OCI-LY1 (cell line): ENCODE measurements at regions not wholly inside any gene's neighbourhood (a gene's known extent, or its start where the extent isn't known, plus 50 kb on each side); places are given as distances from the start of the nearest gene placed in this dataset.

Experiments
- H2AFZ ChIP-seq: fragments of 200-600 bp; sonication (generic), shearing (Covaris generic); 2 replicates; pipeline ENCODE4 v1.6.0; 2014; ENCODE audit warnings: antibody characterized with exemption, mild to moderate bottlenecking, low read length
- H3F3A ChIP-seq: fragments of 200-600 bp; sonication (generic), shearing (Covaris generic); 2 replicates; pipeline ENCODE4 v1.6.0; 2014; ENCODE audit warnings: mild to moderate bottlenecking, antibody characterized with exemption, low read length, moderate library complexity; ENCODE audit not compliant: insufficient read depth
- H3K27ac ChIP-seq: fragments of 200-600 bp; sonication (generic); 2 replicates; pipeline ENCODE4 v1.5.1; 2014; ENCODE audit warnings: low read length, mixed run types, mild to moderate bottlenecking, low read depth; ENCODE audit not compliant: poor library complexity, severe bottlenecking
- H3K27me3 ChIP-seq: fragments of 200-600 bp; sonication (generic); 2 replicates; pipeline ENCODE4 v1.6.0; 2014; ENCODE audit warnings: antibody characterized with exemption, mild to moderate bottlenecking, low read length, moderate library complexity; ENCODE audit not compliant: insufficient read depth
- H3K36me3 ChIP-seq: fragments of 200-600 bp; sonication (generic); 2 replicates; pipeline ENCODE4 v1.6.1; 2014; ENCODE audit warnings: mild to moderate bottlenecking, antibody characterized with exemption, low read length, moderate library complexity, mixed read lengths; ENCODE audit not compliant: insufficient read depth
- H3K4me1 ChIP-seq: fragments of 200-600 bp; sonication (generic); 2 replicates; pipeline ENCODE4 v1.5.1; 2014; ENCODE audit warnings: mild to moderate bottlenecking, low read length, moderate library complexity; ENCODE audit not compliant: insufficient read depth, severe bottlenecking
- H3K4me2 ChIP-seq: fragments of 200-600 bp; sonication (generic), shearing (Covaris generic); 2 replicates; pipeline ENCODE4 v1.6.1; 2014; ENCODE audit warnings: low read length
- H3K4me3 ChIP-seq: fragments of 200-600 bp; sonication (generic); 2 replicates; pipeline ENCODE4 v1.5.1; 2014; ENCODE audit warnings: low read length, low read depth, mild to moderate bottlenecking, mixed read lengths; ENCODE audit not compliant: poor library complexity, severe bottlenecking
- H3K79me2 ChIP-seq: fragments of 200-600 bp; shearing (Covaris generic); 2 replicates; pipeline ENCODE4 v1.6.1; 2016; ENCODE audit warnings: mixed run types, low read length, mixed read lengths; ENCODE audit not compliant: insufficient read depth
- H3K9ac ChIP-seq: fragments of 200-600 bp; sonication (generic), shearing (Covaris generic); 2 replicates; pipeline ENCODE4 v1.6.1; 2014; ENCODE audit warnings: mild to moderate bottlenecking, low read length, mixed read lengths
- H3K9me2 ChIP-seq: fragments of 200-600 bp; sonication (generic), shearing (Covaris generic); 2 replicates; pipeline ENCODE4 v1.6.1; 2014; ENCODE audit warnings: low read depth, mild to moderate bottlenecking, low read length, mixed read lengths
- H3K9me3 ChIP-seq: fragments of 200-600 bp; shearing (Covaris generic); 2 replicates; pipeline ENCODE4 v1.6.1; 2014; ENCODE audit warnings: low read length, mixed read lengths
- H4K20me1 ChIP-seq: fragments of 200-600 bp; sonication (generic), shearing (Covaris generic); 2 replicates; pipeline ENCODE4 v1.6.0; 2016; ENCODE audit warnings: mild to moderate bottlenecking, low read length; ENCODE audit not compliant: insufficient read depth
- CTCF ChIP-seq: fragments of 200-600 bp; sonication (generic), shearing (Covaris generic); IDR thresholded peaks from 2 replicates; pipeline ENCODE4 v1.5.1; 2017; ENCODE audit warnings: mild to moderate bottlenecking, antibody characterized with exemption, low read length, moderate library complexity, mixed read lengths
- EZH2 ChIP-seq: fragments of 200-600 bp; sonication (generic), shearing (Covaris generic); IDR thresholded peaks from 2 replicates; pipeline ENCODE4 v1.8.0; 2017; ENCODE audit warnings: borderline replicate concordance, mixed run types, mild to moderate bottlenecking, antibody characterized with exemption, low read length, moderate library complexity, mixed read lengths

DNA sequence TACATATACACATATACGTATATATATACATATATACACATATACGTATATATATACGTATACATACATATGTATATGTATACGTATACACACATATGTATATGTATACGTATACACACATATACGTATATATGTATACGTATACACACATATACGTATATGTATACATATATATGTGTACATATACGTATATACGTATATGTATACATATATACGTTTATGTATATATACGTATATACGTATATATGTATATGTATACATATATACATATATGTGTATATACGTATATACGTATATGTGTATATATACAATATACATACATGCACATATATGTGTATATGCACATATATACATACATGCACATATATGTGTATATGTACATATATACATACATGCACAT is 396.2 kb upstream of the DUSP10 start:
- H3K9me3 ChIP-seq: no peaks in the 10 kb centered on the region
- no peaks in the 10 kb centered on the region for H3K27me3 ChIP-seq
- H4K20me1 ChIP-seq: no peaks in the 10 kb centered on the region

DNA sequence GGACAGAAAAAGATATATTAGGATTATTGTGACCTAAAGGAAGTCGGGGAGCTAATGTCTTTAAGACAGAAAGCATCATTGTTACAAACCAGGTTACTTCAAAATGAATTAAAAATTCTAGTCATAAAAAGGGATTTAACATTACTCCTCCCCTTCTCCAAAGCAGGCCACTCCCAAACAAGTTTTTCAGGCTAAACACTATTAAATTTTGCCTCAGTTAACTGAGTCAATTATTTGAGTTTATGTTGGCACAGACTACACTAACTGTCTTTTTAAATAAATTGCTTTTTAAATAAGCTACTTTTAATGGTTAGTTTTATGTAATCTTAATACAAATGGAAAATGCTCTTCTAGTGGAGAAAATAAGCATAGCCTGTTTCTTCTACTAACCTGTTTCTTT is 395.0 kb upstream of the DUSP10 start:
- H3K4me2 ChIP-seq: no peak overlapping the region
- no peak for TF ChIP-seq CTCF
- TF ChIP-seq EZH2: no peak
- H4K20me1 ChIP-seq: no peaks in the 10 kb centered on the region
- H3K27me3 ChIP-seq: no peaks in the 10 kb centered on the region
- no peak overlapping the region for H2AFZ ChIP-seq
- no peak overlapping the region for H3K27ac ChIP-seq
- no peaks in the 10 kb centered on the region for H3K9me2 ChIP-seq
- no peak overlapping the region for H3K4me3 ChIP-seq
- no peaks in the 10 kb centered on the region for H3K9me3 ChIP-seq
- no peaks in the 10 kb centered on the region for H3F3A ChIP-seq
- no peaks in the 10 kb centered on the region for H3K79me2 ChIP-seq
- H3K36me3 ChIP-seq: no peaks in the 10 kb centered on the region
- no peak overlapping the region for H3K9ac ChIP-seq
- no peaks in the 10 kb centered on the region for H3K4me1 ChIP-seq

More for the DNA sequence above, 396.2 kb upstream of the DUSP10 start:
- no peaks in the 10 kb centered on the region for H3K36me3 ChIP-seq
- H2AFZ ChIP-seq: no peak overlapping the region
- no peak overlapping the region for H3K27ac ChIP-seq
- H3K4me2 ChIP-seq: no peak overlapping the region
- H3K79me2 ChIP-seq: no peaks in the 10 kb centered on the region
- H3K4me3 ChIP-seq: no peak overlapping the region
- no peaks in the 10 kb centered on the region for H3F3A ChIP-seq
- no peak overlapping the region for H3K9ac ChIP-seq
- no peak for TF ChIP-seq EZH2
- no peaks in the 10 kb centered on the region for H3K4me1 ChIP-seq
- H3K9me2 ChIP-seq: no peaks in the 10 kb centered on the region

DNA sequence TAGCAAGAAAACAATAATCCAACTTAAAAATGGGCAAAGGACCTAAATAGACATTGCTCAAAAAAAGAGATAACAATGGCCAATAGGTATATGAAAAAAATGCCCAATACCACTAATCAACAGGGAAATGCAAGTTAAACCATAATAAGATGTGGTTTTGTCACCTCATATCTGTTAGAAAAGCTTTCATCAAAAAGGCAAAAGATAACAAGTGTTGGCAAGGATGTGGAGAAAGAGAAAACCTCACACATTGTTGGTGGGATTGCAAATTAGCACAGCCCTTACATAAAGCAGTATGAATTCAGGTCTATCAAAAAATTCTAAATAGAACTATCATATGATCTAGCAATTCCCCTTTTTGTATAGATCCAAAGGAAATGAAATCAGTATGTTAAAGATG is 387.2 kb upstream of the DUSP10 start:
- Histone ChIP-seq H3K9me3 (no peaks in the 10 kb centered on the region), H3K4me1 (no peaks in the 10 kb centered on the region), H3K9ac (no peak overlapping the region), H3K27me3 (no peaks in the 10 kb centered on the region), H3K4me3 (no peak overlapping the region), H3K9me2 (no peaks in the 10 kb centered on the region), H3K36me3 (no peaks in the 10 kb centered on the region), H3K27ac (no peak overlapping the region), H4K20me1 (no peaks in the 10 kb centered on the region), H3F3A (no peaks in the 10 kb centered on the region), H3K79me2 (no peaks in the 10 kb centered on the region), H3K4me2 (no peak overlapping the region), H2AFZ (no peak overlapping the region)
- no peak for TF ChIP-seq EZH2
- TF ChIP-seq CTCF: no peak

- H3K79me2 ChIP-seq: no peaks in the 10 kb centered on the region
- no peak overlapping the region for H2AFZ ChIP-seq
- H3K27ac ChIP-seq: no peak overlapping the region
- H3K9me3 ChIP-seq: no peaks in the 10 kb centered on the region
- H3K4me1 ChIP-seq: no peaks in the 10 kb centered on the region
- TF ChIP-seq CTCF (no peak), EZH2 (no peak)
- H3K4me2 ChIP-seq: no peak overlapping the region
- H3K9ac ChIP-seq: no peak overlapping the region
- H3K4me3 ChIP-seq: no peak overlapping the region
- H3F3A ChIP-seq: no peaks in the 10 kb centered on the region
- no peaks in the 10 kb centered on the region for H3K9me2 ChIP-seq
- no peaks in the 10 kb centered on the region for H4K20me1 ChIP-seq
- no peaks in the 10 kb centered on the region for H3K27me3 ChIP-seq
- no peaks in the 10 kb centered on the region for H3K36me3 ChIP-seq
Observed at GRCh38 chr1:222127526-222128152, 385.8 kb upstream of the DUSP10 start.
